Hepatocyte (in vitro differentiated cells): ENCODE measurements at regions not wholly inside any gene's neighbourhood (a gene's known extent, or its start where the extent isn't known, plus 50 kb on each side); places are given as distances from the start of the nearest gene placed in this dataset.

Experiments used
- DNase-seq: peaks from one replicate; pipeline ENCODE4 v3.0.0-alpha.2; 2016; ENCODE audit warnings: low spot score
- H2AFZ ChIP-seq: fragments of 200-600 bp; sonication (generic); 2 replicates; pipeline ENCODE4 v1.6.0; 2016; ENCODE audit warnings: antibody characterized with exemption, mild to moderate bottlenecking
- H3K27ac ChIP-seq: fragments of 200-600 bp; sonication (generic); 2 replicates; pipeline ENCODE4 v1.5.1; 2016; ENCODE audit warnings: mild to moderate bottlenecking
- H3K27me3 ChIP-seq: fragments of 200-600 bp; sonication (generic); 2 replicates; pipeline ENCODE4 v1.6.1; 2016
- H3K36me3 ChIP-seq: fragments of 200-600 bp; sonication (generic); replicated peaks from 2 replicates; pipeline ENCODE4 v1.5.1; 2016; ENCODE audit warnings: low read depth; ENCODE audit not compliant: insufficient read depth
- H3K4me1 ChIP-seq: fragments of 200-600 bp; sonication (generic); 2 replicates; pipeline ENCODE4 v1.5.1; 2016; ENCODE audit warnings: mild to moderate bottlenecking, moderate library complexity; ENCODE audit not compliant: insufficient read depth
- H3K4me2 ChIP-seq: fragments of 200-600 bp; sonication (generic); 2 replicates; pipeline ENCODE4 v1.6.0; 2016
- H3K4me3 ChIP-seq: fragments of 200-600 bp; sonication (generic); 2 replicates; pipeline ENCODE4 v1.5.1; 2016; ENCODE audit warnings: mild to moderate bottlenecking
- H3K79me2 ChIP-seq: fragments of 200-600 bp; sonication (generic); 2 replicates; pipeline ENCODE4 v1.6.0; 2017; ENCODE audit warnings: mild to moderate bottlenecking
- H3K9me2 ChIP-seq: fragments of 200-600 bp; sonication (generic); replicated peaks from 2 replicates; pipeline ENCODE4 v1.6.0; 2017; ENCODE audit warnings: mild to moderate bottlenecking; ENCODE audit not compliant: insufficient read depth
- H3K9me3 ChIP-seq: fragments of 200-600 bp; sonication (generic); 2 replicates; pipeline ENCODE4 v1.5.1; 2016; ENCODE audit warnings: low read depth, mild to moderate bottlenecking
- H4K20me1 ChIP-seq: fragments of 200-600 bp; sonication (generic); 2 replicates; pipeline ENCODE4 v1.6.0; 2016; ENCODE audit warnings: mild to moderate bottlenecking; ENCODE audit not compliant: insufficient read depth, poor library complexity, severe bottlenecking
- EZH2 ChIP-seq: fragments of 200-600 bp; sonication (generic); IDR thresholded peaks from 2 replicates; pipeline ENCODE4 v1.6.1; 2016; ENCODE audit warnings: antibody characterized with exemption, mild to moderate bottlenecking, borderline replicate concordance
- EZH2phosphoT487 ChIP-seq: fragments of 200-600 bp; sonication (generic); IDR thresholded peaks from one replicate; pipeline ENCODE4 v1.6.1; 2018; ENCODE audit warnings: antibody characterized with exemption, mild to moderate bottlenecking, low read depth, moderate library complexity; ENCODE audit not compliant: unreplicated experiment, severe bottlenecking
- WGBS: methylation state at CpG from one replicate; pipeline ENCODE4 v1.1.6; 2016; ENCODE audit warnings: low lambda C conversion rate; ENCODE audit errors: missing lambda C conversion rate; 5-methylcytosine and 5-hydroxymethylcytosine counted together
- TF ChIP-seq, protein P1 (sequence below): fragments of 200-600 bp; sonication (generic); IDR thresholded peaks from 2 replicates; pipeline ENCODE4 v1.5.1; 2016; ENCODE audit warnings: antibody characterized with exemption, mild to moderate bottlenecking; ENCODE audit not compliant: poor library complexity

GRCh38 chr3:139120086-139121056 lies 75.7 kb upstream of the PRR23C start:
- Histone ChIP-seq H3K4me2 (peak overlapping the region; percentile 46), H3K27ac (peak overlapping the region; percentile 75), H4K20me1 (no peaks in the 10 kb centered on the region), H2AFZ (no peak overlapping the region), H3K9me2 (no peaks in the 10 kb centered on the region), H3K36me3 (no peaks in the 10 kb centered on the region), H3K4me1 (peaks cover 15% of the 10 kb centered on the region), H3K4me3 (no peak overlapping the region), H3K9me3 (no peaks in the 10 kb centered on the region), H3K79me2 (no peaks in the 10 kb centered on the region), H3K27me3 (no peaks in the 10 kb centered on the region)
- peak; percentile 45 for DNase-seq
- TF ChIP-seq EZH2phosphoT487 (no peak), EZH2 (no peak)
- TF ChIP-seq, protein P1, sequence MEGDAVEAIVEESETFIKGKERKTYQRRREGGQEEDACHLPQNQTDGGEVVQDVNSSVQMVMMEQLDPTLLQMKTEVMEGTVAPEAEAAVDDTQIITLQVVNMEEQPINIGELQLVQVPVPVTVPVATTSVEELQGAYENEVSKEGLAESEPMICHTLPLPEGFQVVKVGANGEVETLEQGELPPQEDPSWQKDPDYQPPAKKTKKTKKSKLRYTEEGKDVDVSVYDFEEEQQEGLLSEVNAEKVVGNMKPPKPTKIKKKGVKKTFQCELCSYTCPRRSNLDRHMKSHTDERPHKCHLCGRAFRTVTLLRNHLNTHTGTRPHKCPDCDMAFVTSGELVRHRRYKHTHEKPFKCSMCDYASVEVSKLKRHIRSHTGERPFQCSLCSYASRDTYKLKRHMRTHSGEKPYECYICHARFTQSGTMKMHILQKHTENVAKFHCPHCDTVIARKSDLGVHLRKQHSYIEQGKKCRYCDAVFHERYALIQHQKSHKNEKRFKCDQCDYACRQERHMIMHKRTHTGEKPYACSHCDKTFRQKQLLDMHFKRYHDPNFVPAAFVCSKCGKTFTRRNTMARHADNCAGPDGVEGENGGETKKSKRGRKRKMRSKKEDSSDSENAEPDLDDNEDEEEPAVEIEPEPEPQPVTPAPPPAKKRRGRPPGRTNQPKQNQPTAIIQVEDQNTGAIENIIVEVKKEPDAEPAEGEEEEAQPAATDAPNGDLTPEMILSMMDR, result no peak
- 63% methylated on average over 9 of the region's 9 CpGs for WGBS

DNA sequence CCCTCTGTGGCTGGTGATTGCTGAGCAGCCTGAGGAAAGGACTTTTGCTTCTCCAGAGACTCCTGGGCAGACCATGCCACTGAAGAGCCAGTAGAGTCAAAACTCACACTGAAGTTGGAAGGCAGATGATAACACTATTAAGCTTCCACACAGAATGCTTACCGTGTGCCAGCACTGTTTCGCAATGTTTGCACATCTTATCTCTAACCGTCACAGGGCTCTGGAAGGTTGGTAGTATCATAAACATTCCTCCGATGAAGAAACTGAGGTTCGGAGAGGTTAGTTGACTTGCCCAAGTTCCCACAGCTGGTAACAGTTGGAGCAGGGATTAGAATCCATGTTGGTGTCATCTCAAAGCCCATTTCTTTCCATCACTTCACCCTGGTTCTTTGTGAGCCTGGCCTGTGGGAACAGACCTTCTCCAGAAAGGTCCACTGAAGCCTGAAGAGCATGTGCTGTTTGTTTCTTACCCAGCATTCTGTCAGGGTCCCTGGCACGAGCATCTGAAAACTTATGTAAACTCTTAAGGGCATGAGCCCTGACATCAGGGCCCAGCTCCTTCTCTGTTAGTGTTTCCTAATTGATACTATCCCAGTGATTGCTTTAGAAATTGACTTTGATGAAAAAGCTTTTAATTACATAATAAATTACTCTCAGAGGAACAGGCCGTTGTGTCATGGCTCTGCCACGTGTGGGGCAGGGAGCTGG lies 77.0 kb upstream of the PRR23C start:
- Histone ChIP-seq H3K9me2 (no peaks in the 10 kb centered on the region), H3K27me3 (no peaks in the 10 kb centered on the region), H4K20me1 (no peaks in the 10 kb centered on the region), H3K27ac (peak overlapping the region; percentile 75), H3K4me1 (peaks cover 15% of the 10 kb centered on the region), H3K4me2 (peak overlapping the region; percentile 46), H2AFZ (no peak overlapping the region), H3K36me3 (no peaks in the 10 kb centered on the region), H3K79me2 (no peaks in the 10 kb centered on the region), H3K9me3 (no peaks in the 10 kb centered on the region), H3K4me3 (no peak overlapping the region)
- DNase-seq, result peak; percentile 63
- 55% methylated on average over 8 of the region's 8 CpGs for WGBS
- TF ChIP-seq EZH2 (no peak), EZH2phosphoT487 (no peak)
- TF ChIP-seq, protein P1, result no peak

GRCh38 chr3:139122221-139122581 lies 77.5 kb upstream of the PRR23C start:
- Histone ChIP-seq H3K27me3 (no peaks in the 10 kb centered on the region), H2AFZ (no peak overlapping the region), H3K36me3 (no peaks in the 10 kb centered on the region), H3K27ac (peak overlapping the region; percentile 75), H3K4me1 (peaks cover 15% of the 10 kb centered on the region), H3K4me2 (no peak overlapping the region), H3K4me3 (no peak overlapping the region), H3K9me3 (no peaks in the 10 kb centered on the region), H3K9me2 (no peaks in the 10 kb centered on the region), H3K79me2 (no peaks in the 10 kb centered on the region), H4K20me1 (no peaks in the 10 kb centered on the region)
- TF ChIP-seq, protein P1, result no peak
- TF ChIP-seq EZH2 (no peak), EZH2phosphoT487 (no peak)
- no peak for DNase-seq
- 92% methylated on average over 3 of the region's 3 CpGs for WGBS
